ENCODE measurements at regions not wholly inside any gene's neighbourhood (a gene's known extent, or its start where the extent isn't known, plus 50 kb on each side); places are given as distances from the start of the nearest gene placed in this dataset.

- TF ChIP-seq POLR2A (IDR thresholded peaks at IDR 0.05; ENCODE audit: low read length) (no peak), EHMT2 (IDR thresholded peaks at IDR 0.05; ENCODE audit: low read depth) (no peak), TP53 (CRISPR knock-in tag; IDR thresholded peaks at IDR 0.05) (no peak), HOXA7 (CRISPR knock-in tag; IDR thresholded peaks at IDR 0.05) (no peak), SMC3 (IDR thresholded peaks at IDR 0.05) (no peak), HDAC2 (IDR thresholded peaks at IDR 0.05) (no peak), POLR2AphosphoS2 (conservative IDR thresholded peaks at IDR 0.05; ENCODE audit: low read length) (no peak), CTCF (IDR thresholded peaks at IDR 0.05) (no peak), MYC (IDR thresholded peaks at IDR 0.05; ENCODE audit: borderline replicate concordance, low read length) (no peak), RAD21 (conservative IDR thresholded peaks at IDR 0.05 in 1 of 2, IDR thresholded peaks at IDR 0.05 in 1 of 2) (no peak), KDM5A (IDR thresholded peaks at IDR 0.05) (no peak), RFX5 (IDR thresholded peaks at IDR 0.05) (no peak)
Observed at GRCh38 chr13:97758317-97758716, 195.2 kb upstream of the IPO5 start.

All from A549 (cell line).